HepG2 (cell line): ENCODE measurements at regions not wholly inside any gene's neighbourhood (a gene's known extent, or its start where the extent isn't known, plus 50 kb on each side); places are given as distances from the start of the nearest gene placed in this dataset.

Experiments used
- ATAC-seq: fragments of 200-7000 bp; cut with Tn5 transposase; 3 replicates; pipeline ENCODE4 v1.9.1; 2020; ENCODE audit warnings: mild to moderate bottlenecking, moderate library complexity
- BruUV-seq: library from RNA; stranded (reverse); fragments of 400-500 nt; replicated peaks from 2 replicates; lab custom pipeline; 2021; lab: Mats Ljungman, UMichigan
- CTCF ChIA-PET: fragments of 300-600 bp; formaldehyde crosslinking; extraction: SDS; loops from one replicate; lab custom pipeline; 2021; ENCODE audit warnings: low total read pairs, inconsistent platforms, low intra/inter-chr PET ratio; lab: Yijun Ruan, JAX
- POLR2A ChIA-PET: fragments of 350-600 bp; sonication (Branson Sonifier 250); formaldehyde crosslinking; loops from one replicate; lab custom pipeline; 2020; ENCODE audit warnings: antibody characterized with exemption, inconsistent platforms; lab: Yijun Ruan, JAX
- DNase-seq: peaks from one replicate; pipeline ENCODE4 v3.0.0-alpha.2; 2015; ENCODE audit warnings: low spot score
- FAIRE-seq: peaks from 3 replicates; lab custom pipeline; 2011; peaks lifted over from hg19 to GRCh38; lab: Jason Lieb, UNC
- H2AFZ ChIP-seq: one replicate; pipeline ENCODE4 v1.6.1; 2011; ENCODE audit warnings: low read length, inconsistent platforms
- H3K27ac ChIP-seq: fragments of 300-600 bp; 3 replicates; pipeline ENCODE4 v1.8.0; 2011; ENCODE audit warnings: mixed run types, mild to moderate bottlenecking, mixed read lengths, low read length, inconsistent platforms; ENCODE audit not compliant: insufficient read depth; ENCODE audit errors: extremely low read length
- H3K27me3 ChIP-seq, 2 experiments: fragments of 200-600 bp in 1 of 2; 2 replicates in 1 of 2; 3 replicates in 1 of 2; pipeline versions ENCODE4 v1.6.0 to v1.8.0; 2011; ENCODE audit warnings: low read length in 2 of 2, mild to moderate bottlenecking in 2 of 2, moderate library complexity in 2 of 2, inconsistent platforms in 1 of 2; ENCODE audit not compliant: insufficient read depth in 2 of 2, control insufficient read depth in 1 of 2
- H3K36me3 ChIP-seq, 2 experiments: fragments of 200-600 bp in 1 of 2; replicated peaks in 1 of 2; 2 replicates in 1 of 2; 3 replicates in 1 of 2; pipeline versions ENCODE4 v1.5.1 to v1.8.0; 2011; ENCODE audit warnings: low read length in 2 of 2, inconsistent platforms in 1 of 2; ENCODE audit not compliant: insufficient read depth in 2 of 2, control insufficient read depth in 1 of 2
- H3K4me1 ChIP-seq: 2 replicates; pipeline ENCODE4 v1.5.1; 2012; ENCODE audit warnings: low read length, inconsistent platforms; ENCODE audit not compliant: insufficient read depth
- H3K4me2 ChIP-seq: 2 replicates; pipeline ENCODE4 v1.6.0; 2011; ENCODE audit warnings: low read depth, low read length, inconsistent platforms
- H3K4me3 ChIP-seq, 3 experiments: fragments of 200-600 bp in 1 of 3; sonication (generic), shearing (Covaris generic) in 1 of 3; replicated peaks in 1 of 3; 2 replicates each; pipeline ENCODE4 v1.5.1; 2011 to 2016; ENCODE audit warnings: low read length in 3 of 3, inconsistent platforms in 2 of 3, low read depth in 2 of 3, mild to moderate bottlenecking in 2 of 3, control low read depth in 1 of 3, mixed read lengths in 1 of 3; ENCODE audit not compliant: insufficient read depth in 1 of 3
- H3K79me2 ChIP-seq: one replicate; pipeline ENCODE4 v1.6.1; 2011; ENCODE audit warnings: low read length, inconsistent platforms; ENCODE audit not compliant: insufficient read depth
- H3K9ac ChIP-seq: 2 replicates; pipeline ENCODE4 v1.6.0; 2011; ENCODE audit warnings: mild to moderate bottlenecking, low read depth, low read length, inconsistent platforms; ENCODE audit not compliant: insufficient read depth
- H3K9me3 ChIP-seq: 2 replicates; pipeline ENCODE4 v1.5.1; 2012; ENCODE audit warnings: mild to moderate bottlenecking, low read length
- H4K20me1 ChIP-seq: 2 replicates; pipeline ENCODE4 v1.6.0; 2011; ENCODE audit warnings: inconsistent platforms, mild to moderate bottlenecking, low read length, moderate library complexity; ENCODE audit not compliant: insufficient read depth
- BRD4 ChIP-seq: sonication (generic); formaldehyde crosslinking; IDR thresholded peaks from 2 replicates; pipeline ENCODE4 v1.4.0; 2020; ENCODE audit warnings: missing genetic modification reagents
- CREM ChIP-seq, 2 experiments: sonication (generic) in 1 of 2; formaldehyde crosslinking in 1 of 2; IDR thresholded peaks; 2 replicates each; pipeline versions ENCODE4 v1.4.0 to v1.6.1; 2016 to 2020; ENCODE audit warnings: antibody characterized with exemption in 1 of 2, mild to moderate bottlenecking in 1 of 2, missing genetic modification reagents in 1 of 2
- KDM5A ChIP-seq: fragments of 200-600 bp; sonication (generic); IDR thresholded peaks from 2 replicates; pipeline ENCODE4 v1.7.0; 2018; ENCODE audit warnings: antibody characterized with exemption, mild to moderate bottlenecking, low read length, borderline replicate concordance
- RFX3 ChIP-seq: IDR thresholded peaks from 2 replicates; pipeline ENCODE4 v1.6.1; 2016; ENCODE audit warnings: missing biosample characterization, missing genetic modification reagents
- ZFP90 ChIP-seq: sonication (generic); formaldehyde crosslinking; IDR thresholded peaks from 2 replicates; pipeline ENCODE4 v1.8.0; 2022; ENCODE audit warnings: missing genetic modification reagents, mild to moderate bottlenecking, inconsistent platforms, borderline replicate concordance
- ZNF296 ChIP-seq: sonication (generic); formaldehyde crosslinking; conservative IDR thresholded peaks from 2 replicates; pipeline ENCODE4 v1.5.0; 2020; ENCODE audit warnings: mild to moderate bottlenecking, missing genetic modification reagents
- ZNF530 ChIP-seq: sonication (generic); formaldehyde crosslinking; IDR thresholded peaks from 2 replicates; pipeline ENCODE4 v1.5.0; 2020; ENCODE audit warnings: low read depth, mild to moderate bottlenecking, missing genetic modification reagents
- ZNF75D ChIP-seq: sonication (generic); formaldehyde crosslinking; IDR thresholded peaks from 2 replicates; pipeline ENCODE4 v1.8.1; 2023; ENCODE audit warnings: missing genetic modification reagents, mild to moderate bottlenecking, borderline replicate concordance
- ZNF850 ChIP-seq: sonication (generic); formaldehyde crosslinking; conservative IDR thresholded peaks from 2 replicates; pipeline ENCODE4 v1.9.0; 2021; ENCODE audit warnings: mild to moderate bottlenecking, missing genetic modification reagents
- WGBS: methylation state at CpG from one replicate; pipeline ENCODE4 v1.1.6; 2017; ENCODE audit warnings: low lambda C conversion rate; 5-methylcytosine and 5-hydroxymethylcytosine counted together
- in situ Hi-C: cut with HindIII; loops from 2 replicates; pipeline ENCODE4 v1.10.0; 2017; ENCODE audit warnings: low pct_unique_long_range_greater_than_20kb; ENCODE audit not compliant: extremely low pct_ligation_motif_present
- intact Hi-C: fragments of 100-400 bp; cut with micrococcal nuclease; formaldehyde crosslinking; loops from one replicate; pipeline ENCODE4 v1.10.0; 2022; ENCODE audit not compliant: unreplicated experiment
- TF ChIP-seq, protein P1 (sequence below): sonication (generic); formaldehyde crosslinking; IDR thresholded peaks from 2 replicates; pipeline ENCODE4 v1.4.0; 2020; ENCODE audit warnings: mild to moderate bottlenecking, missing genetic modification reagents, borderline replicate concordance
- TF ChIP-seq, protein P2 (sequence below): sonication (generic); formaldehyde crosslinking; IDR thresholded peaks from 2 replicates; pipeline ENCODE4 v1.9.0; 2021; ENCODE audit warnings: missing genetic modification reagents, borderline replicate concordance
- TF ChIP-seq, protein P3 (sequence below): sonication (generic); formaldehyde crosslinking; IDR thresholded peaks from 2 replicates; pipeline ENCODE4 v1.5.0; 2020; ENCODE audit warnings: mild to moderate bottlenecking, missing genetic modification reagents, borderline replicate concordance

GRCh38 chr6:142684371-142684770, 260.6 kb downstream of the HIVEP2 start (continued):
- TF ChIP-seq, protein P1, sequence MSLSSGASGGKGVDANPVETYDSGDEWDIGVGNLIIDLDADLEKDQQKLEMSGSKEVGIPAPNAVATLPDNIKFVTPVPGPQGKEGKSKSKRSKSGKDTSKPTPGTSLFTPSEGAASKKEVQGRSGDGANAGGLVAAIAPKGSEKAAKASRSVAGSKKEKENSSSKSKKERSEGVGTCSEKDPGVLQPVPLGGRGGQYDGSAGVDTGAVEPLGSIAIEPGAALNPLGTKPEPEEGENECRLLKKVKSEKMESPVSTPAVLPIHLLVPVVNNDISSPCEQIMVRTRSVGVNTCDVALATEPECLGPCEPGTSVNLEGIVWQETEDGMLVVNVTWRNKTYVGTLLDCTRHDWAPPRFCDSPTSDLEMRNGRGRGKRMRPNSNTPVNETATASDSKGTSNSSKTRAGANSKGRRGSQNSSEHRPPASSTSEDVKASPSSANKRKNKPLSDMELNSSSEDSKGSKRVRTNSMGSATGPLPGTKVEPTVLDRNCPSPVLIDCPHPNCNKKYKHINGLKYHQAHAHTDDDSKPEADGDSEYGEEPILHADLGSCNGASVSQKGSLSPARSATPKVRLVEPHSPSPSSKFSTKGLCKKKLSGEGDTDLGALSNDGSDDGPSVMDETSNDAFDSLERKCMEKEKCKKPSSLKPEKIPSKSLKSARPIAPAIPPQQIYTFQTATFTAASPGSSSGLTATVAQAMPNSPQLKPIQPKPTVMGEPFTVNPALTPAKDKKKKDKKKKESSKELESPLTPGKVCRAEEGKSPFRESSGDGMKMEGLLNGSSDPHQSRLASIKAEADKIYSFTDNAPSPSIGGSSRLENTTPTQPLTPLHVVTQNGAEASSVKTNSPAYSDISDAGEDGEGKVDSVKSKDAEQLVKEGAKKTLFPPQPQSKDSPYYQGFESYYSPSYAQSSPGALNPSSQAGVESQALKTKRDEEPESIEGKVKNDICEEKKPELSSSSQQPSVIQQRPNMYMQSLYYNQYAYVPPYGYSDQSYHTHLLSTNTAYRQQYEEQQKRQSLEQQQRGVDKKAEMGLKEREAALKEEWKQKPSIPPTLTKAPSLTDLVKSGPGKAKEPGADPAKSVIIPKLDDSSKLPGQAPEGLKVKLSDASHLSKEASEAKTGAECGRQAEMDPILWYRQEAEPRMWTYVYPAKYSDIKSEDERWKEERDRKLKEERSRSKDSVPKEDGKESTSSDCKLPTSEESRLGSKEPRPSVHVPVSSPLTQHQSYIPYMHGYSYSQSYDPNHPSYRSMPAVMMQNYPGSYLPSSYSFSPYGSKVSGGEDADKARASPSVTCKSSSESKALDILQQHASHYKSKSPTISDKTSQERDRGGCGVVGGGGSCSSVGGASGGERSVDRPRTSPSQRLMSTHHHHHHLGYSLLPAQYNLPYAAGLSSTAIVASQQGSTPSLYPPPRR (CRISPR knock-in tag), result no peak
- TF ChIP-seq CREM (IDR thresholded peaks at IDR 0.05) (no peak), CREM (CRISPR knock-in tag; IDR thresholded peaks at IDR 0.05) (no peak)
- TF ChIP-seq, all 625 proteins: peak for 0

DNA sequence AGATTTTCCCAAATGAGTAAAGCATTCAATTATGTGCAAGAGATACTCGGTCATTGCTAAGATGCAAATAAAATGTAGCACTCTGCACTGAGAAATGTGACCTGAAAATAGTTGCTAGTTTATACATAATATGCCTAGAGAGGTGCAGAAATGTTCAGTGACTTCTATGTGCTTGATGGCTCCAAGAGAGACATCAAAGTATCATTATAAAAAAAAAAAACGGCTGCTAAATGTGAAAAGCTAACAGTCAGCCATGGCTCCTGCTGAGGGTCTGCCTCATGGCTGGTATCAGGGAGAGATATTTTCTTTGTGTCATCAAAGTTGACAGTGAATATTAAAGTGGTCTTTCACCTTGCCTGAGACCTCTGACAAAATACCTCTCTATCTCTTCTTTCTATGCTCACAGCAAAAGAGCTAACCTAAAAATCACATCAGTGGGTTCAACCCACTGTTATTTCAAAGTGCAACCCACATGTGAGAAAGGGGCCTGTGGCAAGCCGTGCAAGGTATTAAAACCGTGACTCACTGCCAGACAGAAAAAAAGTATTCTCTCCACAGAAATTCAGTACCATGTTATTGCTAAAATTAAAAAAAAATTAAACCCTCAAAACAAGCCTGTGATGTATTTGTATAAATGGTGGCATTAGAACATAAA, 259.0 kb downstream of the HIVEP2 start:
- no peak for FAIRE-seq
- Histone ChIP-seq H4K20me1 (no peaks in the 10 kb centered on the region), H3K4me3 (no peak overlapping the region), H3K9ac (no peak overlapping the region), H3K79me2 (no peaks in the 10 kb centered on the region), H2AFZ (no peak overlapping the region), H3K27ac (no peak overlapping the region), H3K9me3 (no peaks in the 10 kb centered on the region), H3K36me3 (no peaks in the 10 kb centered on the region), H3K4me1 (no peaks in the 10 kb centered on the region), H3K4me2 (no peak overlapping the region), H3K27me3 (no peaks in the 10 kb centered on the region; a peak in 1 of 5 replicates)
- no peak for ATAC-seq
- in situ Hi-C loops (no loop called here), intact Hi-C loops (no loop called here)
- POLR2A ChIA-PET, result no interaction called here
- BruUV-seq, result no TSS peak
- no peak for DNase-seq
- CTCF ChIA-PET, result no interaction called here
- WGBS, result 3% methylated on average over 4 of the region's 4 CpGs
- no peak for TF ChIP-seq ZNF530 (CRISPR knock-in tag)
- TF ChIP-seq ZNF75D (CRISPR knock-in tag), result no peak
- no peak for TF ChIP-seq RFX3 (CRISPR knock-in tag)
- TF ChIP-seq, protein P2, sequence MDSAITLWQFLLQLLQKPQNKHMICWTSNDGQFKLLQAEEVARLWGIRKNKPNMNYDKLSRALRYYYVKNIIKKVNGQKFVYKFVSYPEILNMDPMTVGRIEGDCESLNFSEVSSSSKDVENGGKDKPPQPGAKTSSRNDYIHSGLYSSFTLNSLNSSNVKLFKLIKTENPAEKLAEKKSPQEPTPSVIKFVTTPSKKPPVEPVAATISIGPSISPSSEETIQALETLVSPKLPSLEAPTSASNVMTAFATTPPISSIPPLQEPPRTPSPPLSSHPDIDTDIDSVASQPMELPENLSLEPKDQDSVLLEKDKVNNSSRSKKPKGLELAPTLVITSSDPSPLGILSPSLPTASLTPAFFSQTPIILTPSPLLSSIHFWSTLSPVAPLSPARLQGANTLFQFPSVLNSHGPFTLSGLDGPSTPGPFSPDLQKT (CRISPR knock-in tag), result no peak
- no peak for TF ChIP-seq BRD4 (CRISPR knock-in tag)
- TF ChIP-seq, protein P3, sequence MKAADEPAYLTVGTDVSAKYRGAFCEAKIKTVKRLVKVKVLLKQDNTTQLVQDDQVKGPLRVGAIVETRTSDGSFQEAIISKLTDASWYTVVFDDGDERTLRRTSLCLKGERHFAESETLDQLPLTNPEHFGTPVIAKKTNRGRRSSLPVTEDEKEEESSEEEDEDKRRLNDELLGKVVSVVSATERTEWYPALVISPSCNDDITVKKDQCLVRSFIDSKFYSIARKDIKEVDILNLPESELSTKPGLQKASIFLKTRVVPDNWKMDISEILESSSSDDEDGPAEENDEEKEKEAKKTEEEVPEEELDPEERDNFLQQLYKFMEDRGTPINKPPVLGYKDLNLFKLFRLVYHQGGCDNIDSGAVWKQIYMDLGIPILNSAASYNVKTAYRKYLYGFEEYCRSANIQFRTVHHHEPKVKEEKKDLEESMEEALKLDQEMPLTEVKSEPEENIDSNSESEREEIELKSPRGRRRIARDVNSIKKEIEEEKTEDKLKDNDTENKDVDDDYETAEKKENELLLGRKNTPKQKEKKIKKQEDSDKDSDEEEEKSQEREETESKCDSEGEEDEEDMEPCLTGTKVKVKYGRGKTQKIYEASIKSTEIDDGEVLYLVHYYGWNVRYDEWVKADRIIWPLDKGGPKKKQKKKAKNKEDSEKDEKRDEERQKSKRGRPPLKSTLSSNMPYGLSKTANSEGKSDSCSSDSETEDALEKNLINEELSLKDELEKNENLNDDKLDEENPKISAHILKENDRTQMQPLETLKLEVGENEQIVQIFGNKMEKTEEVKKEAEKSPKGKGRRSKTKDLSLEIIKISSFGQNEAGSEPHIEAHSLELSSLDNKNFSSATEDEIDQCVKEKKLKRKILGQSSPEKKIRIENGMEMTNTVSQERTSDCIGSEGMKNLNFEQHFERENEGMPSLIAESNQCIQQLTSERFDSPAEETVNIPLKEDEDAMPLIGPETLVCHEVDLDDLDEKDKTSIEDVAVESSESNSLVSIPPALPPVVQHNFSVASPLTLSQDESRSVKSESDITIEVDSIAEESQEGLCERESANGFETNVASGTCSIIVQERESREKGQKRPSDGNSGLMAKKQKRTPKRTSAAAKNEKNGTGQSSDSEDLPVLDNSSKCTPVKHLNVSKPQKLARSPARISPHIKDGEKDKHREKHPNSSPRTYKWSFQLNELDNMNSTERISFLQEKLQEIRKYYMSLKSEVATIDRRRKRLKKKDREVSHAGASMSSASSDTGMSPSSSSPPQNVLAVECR (CRISPR knock-in tag), result no peak
- TF ChIP-seq KDM5A, result no peak
- no peak for TF ChIP-seq ZNF850
- no peak for TF ChIP-seq ZNF296
- no peak for TF ChIP-seq ZFP90 (CRISPR knock-in tag)
